ENCODE measurements at regions not wholly inside any gene's neighbourhood (a gene's known extent, or its start where the extent isn't known, plus 50 kb on each side); places are given as distances from the start of the nearest gene placed in this dataset.

GRCh38 chr1:240027059-240027462 lies 64.6 kb upstream of the FMN2 start:
- no peak for DNase-seq (ENCODE audit: low read depth in 2 of 2, low spot score in 1 of 2)

- no peak for DNase-seq (ENCODE audit: low read depth in 2 of 2, low spot score in 1 of 2)
Observed at GRCh38 chr1:240029418-240029817, 62.3 kb upstream of the FMN2 start.

- no peak for DNase-seq (ENCODE audit: low read depth in 2 of 2, low spot score in 1 of 2)
Observed at GRCh38 chr1:240030236-240030635, 61.4 kb upstream of the FMN2 start.

- no peak for DNase-seq (ENCODE audit: low read depth in 2 of 2, low spot score in 1 of 2)
Observed at GRCh38 chr1:240031009-240031408, 60.7 kb upstream of the FMN2 start.

DNA sequence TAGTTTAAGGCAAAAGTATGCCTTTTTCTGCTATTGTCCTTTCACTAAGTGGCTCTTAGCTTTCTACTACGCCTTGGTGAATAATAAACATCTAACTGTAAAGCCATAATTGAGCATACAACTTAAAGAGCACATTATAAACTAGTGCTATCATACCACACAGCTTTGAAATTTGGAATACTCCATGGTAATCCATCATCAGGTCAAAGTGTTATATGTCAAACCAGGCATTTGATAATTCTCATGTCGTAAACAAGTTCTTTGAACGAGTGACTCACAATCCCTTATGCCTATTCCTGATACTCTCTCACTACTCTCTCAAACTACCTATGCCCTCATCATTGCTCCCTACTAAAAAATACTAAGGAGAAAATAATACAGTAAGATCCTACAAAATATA lies 60.3 kb upstream of the FMN2 start:
- DNase-seq (ENCODE audit: low read depth in 2 of 2, low spot score in 1 of 2), result no peak

DNA sequence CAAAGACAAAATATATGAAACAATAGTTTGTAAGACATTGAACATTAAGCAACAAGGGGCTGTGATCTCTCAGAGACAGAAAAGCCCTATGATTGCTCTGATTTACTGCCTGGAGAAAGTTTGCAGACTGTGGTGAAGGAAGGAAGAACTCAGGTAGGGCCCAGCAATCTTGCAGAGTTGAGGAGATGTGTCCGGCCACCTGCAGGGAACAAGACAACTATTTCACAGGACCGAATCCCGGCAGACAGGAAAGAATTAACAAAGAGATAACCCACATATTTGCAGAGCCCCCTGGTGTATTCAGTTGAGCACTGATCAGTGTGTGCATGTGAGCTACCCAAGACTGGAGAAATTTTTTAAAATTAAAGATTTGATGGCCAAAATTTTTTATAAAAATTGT lies 58.3 kb upstream of the FMN2 start:
- DNase-seq (ENCODE audit: low read depth in 2 of 2, low spot score in 1 of 2), result no peak

- no peak for DNase-seq (ENCODE audit: low read depth in 2 of 2, low spot score in 1 of 2)
Observed at GRCh38 chr1:240036526-240036925, 55.2 kb upstream of the FMN2 start.
